IPS DF 6.9 (cell line): ENCODE measurements at regions not wholly inside any gene's neighbourhood (a gene's known extent, or its start where the extent isn't known, plus 50 kb on each side); places are given as distances from the start of the nearest gene placed in this dataset.

Source experiments
- DNase-seq: peaks from one replicate; pipeline ENCODE4 v3.0.0-alpha.2; 2013; ENCODE audit warnings: low read depth, low spot score
- H3K27ac ChIP-seq: one replicate; pipeline ENCODE4 v1.5.1; 2013; ENCODE audit warnings: low read length, control low read depth
- H3K27me3 ChIP-seq: 2 replicates; pipeline ENCODE4 v1.6.1; 2013; ENCODE audit warnings: mild to moderate bottlenecking, low read length; ENCODE audit not compliant: control insufficient read depth, insufficient read depth
- H3K36me3 ChIP-seq: 2 replicates; pipeline ENCODE4 v1.6.1; 2013; ENCODE audit warnings: low read length; ENCODE audit not compliant: control insufficient read depth, insufficient read depth
- H3K4me1 ChIP-seq: 2 replicates; pipeline ENCODE4 v1.6.1; 2013; ENCODE audit warnings: low read length; ENCODE audit not compliant: control insufficient read depth, insufficient read depth
- H3K4me3 ChIP-seq: 2 replicates; pipeline ENCODE4 v1.5.1; 2013; ENCODE audit warnings: mild to moderate bottlenecking, low read length
- H3K9me3 ChIP-seq: 2 replicates; pipeline ENCODE4 v1.6.1; 2013; ENCODE audit warnings: low read length, inconsistent platforms; ENCODE audit not compliant: control insufficient read depth, insufficient read depth
- WGBS: extraction: QIAGEN DNeasy Blood & Tissue Kit; methylation state at CpG from one replicate; pipeline ENCODE4 v1.1.7; 2013; ENCODE audit warnings: mixed read lengths, missing lambda C conversion rate; ENCODE audit not compliant: insufficient read length, insufficient coverage; 5-methylcytosine and 5-hydroxymethylcytosine counted together

DNA sequence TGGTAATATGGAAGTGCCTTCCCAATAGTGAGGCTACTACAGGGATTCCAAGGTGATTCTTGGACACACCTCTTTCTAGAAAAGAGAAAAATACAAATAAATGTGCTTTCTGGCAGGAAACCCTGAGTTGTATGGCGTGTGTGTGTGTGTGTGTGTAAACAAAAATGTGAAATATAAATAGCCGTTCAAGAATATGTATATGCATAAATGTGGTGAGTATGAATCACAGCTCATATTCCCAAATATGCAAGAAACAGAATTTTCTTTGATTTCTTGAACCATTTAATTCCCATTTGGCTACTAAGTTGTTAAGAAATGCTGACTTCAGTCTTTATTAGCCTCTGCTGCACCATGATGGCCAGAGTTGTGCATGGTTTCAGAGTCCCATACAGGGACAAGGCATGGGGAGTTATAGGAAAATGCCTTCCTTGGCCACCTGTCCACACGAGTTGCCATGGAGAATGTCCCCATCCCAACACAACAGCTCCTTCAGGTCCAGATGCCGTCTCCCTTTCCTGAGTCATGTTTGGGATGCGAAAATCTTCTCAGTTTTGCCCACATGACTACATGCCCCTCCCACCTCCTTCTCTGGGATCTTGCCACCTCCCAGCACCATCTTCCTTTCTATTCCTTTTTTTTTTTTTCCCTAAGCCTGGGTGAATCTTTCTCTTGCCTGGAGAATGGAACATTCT lies 312.4 kb upstream of the ECI2 start:
- DNase-seq, result no peak
- no peaks in the 10 kb centered on the region for H3K9me3 ChIP-seq
- no peaks in the 10 kb centered on the region for H3K36me3 ChIP-seq
- no peak overlapping the region for H3K4me3 ChIP-seq
- no peak overlapping the region for H3K27ac ChIP-seq
- WGBS, result no CpG with 5 or more reads among the region's 5 CpGs
- no peaks in the 10 kb centered on the region for H3K4me1 ChIP-seq
- H3K27me3 ChIP-seq, result no peaks in the 10 kb centered on the region

DNA sequence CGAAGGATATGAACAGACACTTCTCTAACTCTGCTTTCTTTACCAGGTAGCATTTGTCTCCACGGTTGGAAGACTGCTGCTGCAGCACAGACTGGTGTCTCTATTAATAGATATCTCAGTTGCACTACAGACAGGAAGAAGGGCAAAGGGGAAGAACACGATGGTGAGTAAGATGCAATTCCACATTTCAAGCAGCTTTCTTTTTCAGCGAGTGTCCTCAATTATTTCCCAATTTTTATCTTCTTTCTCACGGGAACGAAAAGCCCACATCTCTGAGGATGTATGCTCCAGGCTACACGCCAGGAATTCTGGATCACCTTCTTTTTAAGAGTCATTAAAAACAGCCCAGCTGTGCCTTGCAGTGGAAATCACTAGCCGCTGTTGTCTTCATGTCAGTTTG lies 311.6 kb upstream of the ECI2 start:
- Histone ChIP-seq H3K4me3 (no peak overlapping the region), H3K27me3 (no peaks in the 10 kb centered on the region), H3K4me1 (no peaks in the 10 kb centered on the region), H3K9me3 (no peaks in the 10 kb centered on the region), H3K36me3 (no peaks in the 10 kb centered on the region), H3K27ac (no peak overlapping the region)
- no peak for DNase-seq
- no CpG with 5 or more reads among the region's 8 CpGs for WGBS

DNA sequence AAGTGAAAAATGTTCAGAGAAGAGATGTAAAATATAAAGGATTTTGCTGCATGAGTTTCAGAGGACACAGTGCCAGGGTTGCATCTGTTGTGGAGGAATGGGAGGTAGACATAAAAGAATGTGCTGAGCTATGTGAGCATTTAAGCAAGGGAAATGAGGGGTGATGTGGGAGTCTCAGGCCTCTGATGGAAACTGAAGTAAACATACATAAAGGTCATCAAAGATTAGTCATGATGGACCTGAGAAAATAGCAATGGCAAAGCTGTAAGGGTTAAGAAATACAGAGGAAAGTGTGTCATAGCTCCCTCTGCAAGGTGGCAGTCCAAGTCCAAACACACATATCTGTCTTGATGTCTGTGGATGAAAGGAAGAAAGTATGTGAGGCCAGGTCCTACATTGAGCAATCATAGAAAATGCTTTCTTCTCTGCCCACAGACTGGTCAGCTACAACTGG lies 306.6 kb upstream of the ECI2 start:
- no peaks in the 10 kb centered on the region for H3K4me1 ChIP-seq
- DNase-seq, result no peak
- no peaks in the 10 kb centered on the region for H3K9me3 ChIP-seq
- no peaks in the 10 kb centered on the region for H3K36me3 ChIP-seq
- no peak overlapping the region for H3K4me3 ChIP-seq
- H3K27me3 ChIP-seq, result no peaks in the 10 kb centered on the region
- H3K27ac ChIP-seq, result no peak overlapping the region

DNA sequence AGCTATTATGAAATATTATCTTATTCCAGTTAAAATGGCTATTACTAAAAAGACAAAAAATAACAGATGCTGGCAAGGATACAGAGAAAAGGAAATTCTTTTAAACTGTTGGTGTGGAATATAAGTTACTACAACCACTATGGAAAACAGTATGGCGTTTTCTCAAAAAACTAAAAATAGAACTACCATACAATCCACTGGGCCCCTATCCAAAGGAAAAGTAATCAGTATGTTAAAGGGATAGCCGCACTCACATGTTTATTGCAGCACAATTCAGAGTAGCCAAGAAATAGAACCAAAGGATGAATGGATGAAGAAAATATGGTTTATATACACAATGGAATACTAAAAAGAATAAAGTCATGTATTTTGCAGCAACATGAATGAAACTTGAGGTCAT lies 303.8 kb upstream of the ECI2 start:
- no peak for DNase-seq
- no peak overlapping the region for H3K4me3 ChIP-seq
- no peak overlapping the region for H3K27ac ChIP-seq
- no peaks in the 10 kb centered on the region for H3K9me3 ChIP-seq
- no peaks in the 10 kb centered on the region for H3K27me3 ChIP-seq
- WGBS, result no CpG with 5 or more reads among the region's 2 CpGs
- no peaks in the 10 kb centered on the region for H3K4me1 ChIP-seq
- H3K36me3 ChIP-seq, result no peaks in the 10 kb centered on the region

DNA sequence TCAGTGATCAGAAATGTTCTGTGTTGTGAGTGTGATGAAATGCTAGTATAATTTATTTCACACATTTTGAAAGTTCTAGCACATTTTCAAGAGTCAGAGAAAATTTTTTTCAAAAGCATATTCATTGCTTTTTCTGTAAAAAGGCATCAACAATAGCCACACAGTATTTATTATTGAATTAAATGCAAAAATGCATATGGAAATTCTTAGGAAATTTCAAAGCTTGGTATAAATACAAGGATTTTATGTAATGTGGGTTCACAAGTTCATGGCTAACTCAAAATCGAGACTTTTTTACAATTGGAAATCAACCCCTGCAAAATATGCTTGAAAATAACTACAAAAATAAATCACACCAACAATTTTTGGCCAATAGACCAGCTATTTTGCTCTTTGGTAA lies 302.0 kb upstream of the ECI2 start:
- Histone ChIP-seq H3K4me3 (no peak overlapping the region), H3K4me1 (no peaks in the 10 kb centered on the region), H3K27ac (no peak overlapping the region), H3K27me3 (no peaks in the 10 kb centered on the region), H3K9me3 (no peaks in the 10 kb centered on the region), H3K36me3 (no peaks in the 10 kb centered on the region)
- DNase-seq, result no peak
- no CpG with 5 or more reads among the region's 1 CpG for WGBS

DNA sequence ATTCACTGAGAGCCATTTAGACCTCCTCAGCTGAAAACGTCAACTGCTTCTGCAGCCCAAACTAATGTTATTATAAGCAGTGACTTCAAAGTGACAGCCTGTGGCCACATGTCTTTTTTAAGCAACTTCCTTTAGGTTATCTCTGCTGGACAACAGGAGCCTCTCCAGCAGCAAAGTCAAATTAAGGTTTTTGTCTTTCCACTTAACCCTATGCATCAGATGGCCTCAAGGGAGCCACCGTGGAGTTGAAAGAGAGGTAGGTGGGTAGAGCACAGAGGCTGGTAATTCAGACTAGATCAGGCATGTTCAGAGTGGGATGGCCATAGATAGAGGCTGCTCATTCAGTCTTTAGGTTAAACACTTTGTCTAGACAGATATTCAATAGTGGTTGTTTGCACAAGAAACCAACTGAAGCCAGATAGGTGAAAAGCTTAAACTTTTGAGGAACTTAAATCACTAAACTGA lies 300.6 kb upstream of the ECI2 start:
- no CpG with 5 or more reads among the region's 2 CpGs for WGBS
- Histone ChIP-seq H3K36me3 (no peaks in the 10 kb centered on the region), H3K27me3 (no peaks in the 10 kb centered on the region), H3K4me3 (no peak overlapping the region), H3K9me3 (no peaks in the 10 kb centered on the region), H3K27ac (no peak overlapping the region), H3K4me1 (no peaks in the 10 kb centered on the region)
- DNase-seq, result no peak

DNA sequence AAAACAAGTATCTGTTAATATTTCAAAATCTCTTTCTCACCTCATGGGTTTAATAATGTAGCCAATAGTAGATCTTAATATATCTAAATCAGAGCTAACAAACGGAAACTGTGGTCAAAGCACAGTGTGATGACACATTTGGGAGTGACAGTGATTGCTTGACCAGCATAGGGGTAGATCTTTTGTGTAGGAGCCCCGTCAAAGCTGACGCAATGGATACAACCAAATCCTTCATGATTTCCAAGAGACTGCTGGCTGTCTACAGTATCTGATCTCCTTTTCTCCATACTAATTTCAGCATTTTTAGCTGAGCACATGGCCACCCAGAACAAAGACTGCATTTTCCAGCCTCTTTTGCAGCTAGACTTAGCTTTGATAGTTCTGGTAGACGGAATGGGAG lies 299.3 kb upstream of the ECI2 start:
- no peaks in the 10 kb centered on the region for H3K4me1 ChIP-seq
- H3K27ac ChIP-seq, result no peak overlapping the region
- WGBS, result no CpG with 5 or more reads among the region's 4 CpGs
- DNase-seq, result no peak
- H3K4me3 ChIP-seq, result no peak overlapping the region
- no peaks in the 10 kb centered on the region for H3K9me3 ChIP-seq
- no peaks in the 10 kb centered on the region for H3K36me3 ChIP-seq
- H3K27me3 ChIP-seq, result no peaks in the 10 kb centered on the region

DNA sequence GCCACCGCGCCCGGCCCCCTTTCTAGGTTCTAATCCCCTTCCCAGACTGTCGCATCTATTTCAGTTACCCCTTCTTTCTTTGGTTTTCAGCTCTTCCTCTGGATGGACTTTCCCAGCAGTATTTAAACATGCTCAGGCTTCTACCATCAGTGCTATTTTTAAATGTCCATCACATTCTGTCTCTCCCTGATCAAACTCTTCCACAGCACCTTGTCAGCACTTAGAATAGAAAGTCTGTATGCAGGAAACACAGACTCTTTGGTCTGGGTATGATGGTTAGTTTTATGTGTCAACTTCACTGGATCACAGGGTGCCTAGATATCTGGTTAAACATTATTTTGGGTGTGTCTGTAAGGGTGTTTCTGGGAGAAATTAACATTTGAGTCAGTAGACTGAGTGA lies 297.8 kb upstream of the ECI2 start:
- Histone ChIP-seq H3K27me3 (no peaks in the 10 kb centered on the region), H3K36me3 (no peaks in the 10 kb centered on the region), H3K27ac (no peak overlapping the region), H3K4me1 (no peaks in the 10 kb centered on the region), H3K4me3 (no peak overlapping the region), H3K9me3 (no peaks in the 10 kb centered on the region)
- no CpG with 5 or more reads among the region's 4 CpGs for WGBS
- DNase-seq, result no peak

DNA sequence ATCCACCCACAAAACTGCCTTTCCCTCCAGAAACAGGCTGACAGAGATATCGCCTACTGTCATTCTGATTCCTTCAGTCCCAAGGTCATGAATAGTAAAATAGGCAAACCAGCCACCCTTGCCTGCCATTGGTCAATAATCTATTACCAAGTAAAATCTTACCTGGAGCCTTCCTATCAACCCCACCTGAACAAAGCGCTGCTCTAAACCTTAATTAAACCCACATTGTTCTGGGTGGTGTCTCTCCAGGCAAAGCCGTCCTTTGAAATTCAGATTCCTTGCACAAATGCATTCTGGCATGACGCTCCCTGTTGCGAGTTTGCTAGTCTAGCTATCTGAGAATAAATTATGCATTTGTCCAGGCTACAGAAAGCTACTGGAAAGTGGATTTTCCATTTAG lies 291.6 kb upstream of the ECI2 start:
- no peak for DNase-seq
- no peak overlapping the region for H3K4me3 ChIP-seq
- WGBS, result no CpG with 5 or more reads among the region's 5 CpGs

DNA sequence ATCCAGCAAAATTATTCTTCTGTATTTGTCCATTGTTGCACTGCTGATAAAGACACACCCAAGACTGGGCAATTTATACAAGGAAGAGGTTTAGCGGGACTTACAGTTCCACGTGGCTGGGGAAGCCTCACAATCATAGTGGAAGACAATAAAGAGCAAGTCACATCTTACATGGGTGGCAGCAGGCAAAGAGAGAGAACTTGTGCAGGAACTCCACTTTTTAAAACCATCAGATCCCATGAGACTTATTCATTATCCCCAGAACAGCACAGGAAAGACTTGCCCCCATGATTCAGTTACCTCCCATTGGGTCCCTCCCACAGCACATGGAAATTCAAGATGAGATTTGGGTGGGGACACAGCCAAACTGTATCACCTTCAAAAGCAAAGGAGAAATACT lies 286.5 kb upstream of the ECI2 start:
- H3K36me3 ChIP-seq, result no peaks in the 10 kb centered on the region
- WGBS, result no CpG with 5 or more reads among the region's 2 CpGs
- DNase-seq, result no peak
- no peaks in the 10 kb centered on the region for H3K27me3 ChIP-seq
- H3K9me3 ChIP-seq, result no peaks in the 10 kb centered on the region
- H3K4me1 ChIP-seq, result peaks cover 3% of the 10 kb centered on the region; the same call in 1 of the 2 replicates
- no peak overlapping the region for H3K4me3 ChIP-seq
- no peak overlapping the region for H3K27ac ChIP-seq

More for the DNA sequence above, 291.6 kb upstream of the ECI2 start:
- Histone ChIP-seq H3K9me3 (no peaks in the 10 kb centered on the region), H3K27me3 (no peaks in the 10 kb centered on the region), H3K27ac (no peak overlapping the region), H3K36me3 (no peaks in the 10 kb centered on the region), H3K4me1 (peaks cover 3% of the 10 kb centered on the region; the same call in 1 of the 2 replicates)

DNA sequence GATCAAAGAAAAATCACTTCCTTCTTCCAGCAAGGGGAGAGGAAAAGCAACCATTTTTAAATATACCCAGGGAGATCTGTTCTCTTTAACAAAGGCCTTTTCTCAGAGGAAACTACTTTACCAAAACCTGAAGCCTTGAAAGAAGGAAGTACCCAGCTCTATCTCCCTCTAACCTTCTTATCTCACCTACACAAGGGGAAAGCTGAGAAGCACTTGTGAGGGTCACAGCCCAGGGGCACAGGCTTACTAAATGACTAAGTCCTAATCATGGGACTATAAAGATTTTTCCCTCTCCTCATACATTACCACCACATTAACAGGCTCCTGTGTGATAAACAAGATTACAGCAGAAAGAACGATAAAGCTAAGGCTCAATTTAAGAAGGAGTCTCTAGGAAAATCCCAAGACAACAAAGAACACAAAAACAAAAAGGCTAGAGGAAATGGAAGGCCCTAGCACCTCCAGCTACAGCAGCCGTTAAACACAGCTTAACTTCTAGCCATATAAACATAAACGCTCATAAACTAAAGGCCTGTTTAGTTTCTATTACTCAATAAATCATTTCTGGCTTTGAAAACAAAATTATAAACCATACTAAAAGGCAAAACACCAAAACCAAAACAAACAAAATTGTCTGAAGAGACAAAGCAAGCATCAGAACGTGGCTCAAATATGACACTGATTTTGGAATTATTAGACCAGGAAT lies 284.9 kb upstream of the ECI2 start:
- H3K27ac ChIP-seq, result no peak overlapping the region
- no peaks in the 10 kb centered on the region for H3K36me3 ChIP-seq
- no peaks in the 10 kb centered on the region for H3K27me3 ChIP-seq
- H3K9me3 ChIP-seq, result no peaks in the 10 kb centered on the region
- no peak for DNase-seq
- no peak overlapping the region for H3K4me3 ChIP-seq
- WGBS, result 100% methylated on average over 1 of the region's 4 CpGs
- no peaks in the 10 kb centered on the region for H3K4me1 ChIP-seq
